IPS-NIHi7 (cell line): ENCODE measurements at regions not wholly inside any gene's neighbourhood (a gene's known extent, or its start where the extent isn't known, plus 50 kb on each side); places are given as distances from the start of the nearest gene placed in this dataset.
"Not testable (repeated sequence)": the region's sequence is repeated elsewhere in the genome, so short reads cannot be mapped to it uniquely, and the experiment has no call there.

Experiments used
- DNase-seq: peaks from one replicate; pipeline ENCODE4 v3.0.0; 2012; ENCODE audit warnings: mixed read lengths; ENCODE audit errors: extremely low spot score

GRCh38 chr11:134845474-134846327, 433.7 kb upstream of the B3GAT1 start:
- no peak for DNase-seq

- DNase-seq: no peak
Measured at GRCh38 chr11:134844838-134845237, 432.8 kb upstream of the B3GAT1 start.

- no peak for DNase-seq
Measured at GRCh38 chr11:134843735-134844134, 431.7 kb upstream of the B3GAT1 start.

GRCh38 chr11:134843020-134843419, 431.0 kb upstream of the B3GAT1 start:
- no peak for DNase-seq

DNA sequence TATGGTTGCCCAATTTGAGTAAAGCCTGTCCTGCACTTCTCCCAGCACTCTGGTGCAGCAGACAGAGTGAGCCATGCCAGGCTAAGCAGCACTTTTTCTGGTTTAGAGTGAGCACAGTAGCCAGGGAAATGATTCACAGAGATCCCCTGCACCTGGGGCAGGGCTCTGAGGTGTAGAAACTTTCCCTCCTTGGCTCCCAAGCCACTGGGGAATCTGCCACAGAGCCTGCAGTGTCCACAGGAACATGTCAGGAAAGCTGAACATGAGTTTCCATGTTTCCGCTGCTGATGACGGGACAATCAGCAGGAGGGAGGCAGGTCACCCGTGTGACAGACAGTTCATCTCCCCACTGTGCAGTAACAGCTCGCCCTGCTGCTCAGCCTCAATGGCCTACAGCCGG, 429.9 kb upstream of the B3GAT1 start:
- DNase-seq: no peak

DNA sequence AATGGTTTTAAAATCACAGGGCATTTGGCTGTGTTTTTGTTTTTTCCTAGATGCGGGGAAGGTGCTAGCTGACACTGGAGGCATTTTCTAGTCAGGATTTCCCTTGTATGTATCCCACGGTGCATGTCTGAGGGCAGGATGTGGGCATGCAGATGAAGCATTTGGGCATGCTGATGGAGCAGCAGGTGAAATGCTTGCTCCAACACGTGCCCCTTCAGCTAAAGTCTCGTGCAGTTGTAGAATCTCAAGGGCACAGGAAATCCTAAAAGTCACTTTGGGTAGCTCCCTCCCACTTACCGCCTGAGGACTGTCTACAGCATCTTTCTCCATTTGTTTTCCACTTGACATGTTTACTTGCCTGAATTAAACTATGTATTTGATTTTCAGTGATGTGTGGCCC, 429.4 kb upstream of the B3GAT1 start:
- DNase-seq: no peak

- DNase-seq: no peak
Measured at GRCh38 chr11:134840945-134841344, 428.9 kb upstream of the B3GAT1 start.

- not testable (repeated sequence) for DNase-seq
Measured at GRCh38 chr11:134840165-134840564, 428.1 kb upstream of the B3GAT1 start.

DNA sequence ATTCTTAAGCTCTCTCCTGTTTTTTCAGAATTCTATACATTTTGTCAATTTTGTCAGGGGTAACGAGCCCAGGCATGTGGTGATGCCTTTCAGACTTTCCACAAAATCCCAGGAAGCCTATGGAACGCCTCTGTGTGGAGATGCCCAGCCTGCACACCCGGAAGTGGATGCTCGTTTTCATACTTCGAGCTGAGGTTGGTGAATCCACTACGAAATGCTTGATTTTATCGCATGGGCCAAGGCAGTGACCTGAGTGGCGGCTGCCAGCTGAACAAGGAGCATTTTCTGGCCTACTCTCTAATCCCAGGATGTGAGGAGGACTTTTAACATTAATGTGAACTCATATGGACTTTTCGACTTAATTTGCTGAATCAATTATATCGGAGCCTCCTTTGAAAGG, 426.7 kb upstream of the B3GAT1 start:
- DNase-seq: no peak

- no peak for DNase-seq
Measured at GRCh38 chr11:134837887-134838232, 425.8 kb upstream of the B3GAT1 start.

DNA sequence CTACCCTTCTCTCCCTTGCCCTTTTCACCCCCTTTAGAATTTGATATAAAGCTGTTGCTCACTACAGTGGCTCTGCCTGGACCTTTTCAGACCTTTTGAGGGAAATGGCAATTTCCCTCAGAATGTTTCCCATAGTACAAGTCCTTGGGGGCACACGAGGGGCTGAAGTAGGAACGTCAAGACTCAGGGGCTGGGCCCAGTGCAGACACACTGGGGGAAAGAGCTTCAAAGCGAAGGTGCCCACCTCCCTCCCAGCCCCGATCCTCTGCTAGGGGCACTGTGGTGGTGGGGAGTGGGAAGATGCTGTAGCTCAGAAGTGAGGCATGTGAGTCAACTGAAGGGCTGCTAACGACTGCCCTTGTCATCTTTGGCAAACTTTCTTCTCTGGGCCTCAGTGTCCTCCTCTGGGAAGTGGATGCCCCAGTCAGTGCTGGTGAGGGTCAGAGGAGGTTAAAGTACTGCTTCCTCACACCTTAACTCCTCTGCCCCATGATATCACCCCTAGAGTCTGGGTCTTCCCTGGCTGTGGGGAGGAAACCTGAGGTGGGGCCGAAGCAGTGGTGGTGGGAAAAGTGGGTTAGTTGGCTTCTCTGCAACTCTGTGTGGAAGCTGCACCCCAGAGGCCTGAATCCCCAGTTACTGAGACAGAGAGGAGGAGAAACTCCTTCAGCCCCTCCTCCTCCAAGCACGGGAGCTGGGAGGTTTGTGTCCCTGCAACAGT, 425.3 kb upstream of the B3GAT1 start:
- DNase-seq: no peak

DNA sequence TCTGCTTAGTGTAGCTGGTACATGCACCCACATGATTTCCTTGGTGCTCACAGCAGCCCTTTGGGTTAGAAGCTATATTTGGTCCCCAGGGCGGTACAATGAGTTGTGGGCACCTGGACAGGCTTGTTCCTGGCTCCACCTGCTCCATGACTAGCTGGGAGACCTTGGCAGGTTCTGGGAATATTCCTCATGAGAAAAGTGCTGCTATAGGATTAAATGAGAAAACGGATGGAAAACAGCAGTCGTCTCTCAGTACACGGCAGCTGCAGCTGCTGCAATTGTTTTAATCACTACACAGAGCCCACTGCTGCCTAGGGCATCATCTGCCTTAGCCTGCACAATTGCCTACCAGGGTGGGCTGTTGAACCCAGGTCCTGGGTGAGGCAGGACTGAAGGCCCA, 424.5 kb upstream of the B3GAT1 start:
- no peak for DNase-seq

- no peak for DNase-seq
Measured at GRCh38 chr11:134835561-134835960, 423.5 kb upstream of the B3GAT1 start.

GRCh38 chr11:134830312-134830711, 418.3 kb upstream of the B3GAT1 start:
- no peak for DNase-seq

GRCh38 chr11:134823970-134824369, 411.9 kb upstream of the B3GAT1 start:
- DNase-seq: no peak

DNA sequence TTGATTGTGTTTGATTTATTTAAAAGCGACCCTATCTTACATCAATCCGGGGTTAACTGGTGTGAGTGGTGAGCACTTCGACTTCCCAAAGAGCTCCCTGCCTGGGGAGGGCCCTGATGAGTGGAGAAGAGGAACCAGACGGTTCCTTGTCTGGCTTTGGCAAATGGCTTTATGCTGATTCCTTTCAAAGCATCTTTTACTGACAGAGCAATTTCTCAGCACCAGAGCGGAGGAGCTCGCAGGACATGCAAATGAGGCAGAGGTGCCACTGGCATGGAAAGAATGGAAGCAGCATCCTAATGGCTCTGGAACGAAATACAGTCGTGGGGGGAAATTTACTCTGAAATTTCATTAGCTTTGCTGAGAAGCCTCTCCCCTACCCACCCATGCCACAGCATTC, 410.9 kb upstream of the B3GAT1 start:
- no peak for DNase-seq

DNA sequence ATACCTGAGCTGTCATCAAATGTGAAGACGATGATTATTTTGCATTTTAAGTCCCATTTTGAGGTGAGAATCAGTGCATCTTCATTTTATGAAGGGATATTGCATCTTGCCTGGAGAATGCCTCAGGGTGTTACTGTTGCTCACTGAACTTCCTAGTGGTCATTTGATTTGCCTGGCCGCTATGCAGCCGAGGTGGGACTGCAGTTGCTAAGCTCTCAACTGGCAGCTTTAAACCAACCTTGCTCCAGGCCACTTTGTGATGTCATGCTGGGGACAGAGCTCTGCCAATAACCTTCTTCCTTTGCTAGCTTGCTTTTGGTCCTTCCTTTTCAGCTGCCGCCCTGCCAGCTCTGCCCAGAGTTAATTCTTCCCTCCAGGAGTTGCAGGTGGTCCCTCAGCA, 409.4 kb upstream of the B3GAT1 start:
- DNase-seq: no peak

- DNase-seq: peak; percentile 44
Measured at GRCh38 chr11:134819041-134819440, 407.0 kb upstream of the B3GAT1 start.

- peak; percentile 55 for DNase-seq
Measured at GRCh38 chr11:134818516-134818915, 406.5 kb upstream of the B3GAT1 start.

DNA sequence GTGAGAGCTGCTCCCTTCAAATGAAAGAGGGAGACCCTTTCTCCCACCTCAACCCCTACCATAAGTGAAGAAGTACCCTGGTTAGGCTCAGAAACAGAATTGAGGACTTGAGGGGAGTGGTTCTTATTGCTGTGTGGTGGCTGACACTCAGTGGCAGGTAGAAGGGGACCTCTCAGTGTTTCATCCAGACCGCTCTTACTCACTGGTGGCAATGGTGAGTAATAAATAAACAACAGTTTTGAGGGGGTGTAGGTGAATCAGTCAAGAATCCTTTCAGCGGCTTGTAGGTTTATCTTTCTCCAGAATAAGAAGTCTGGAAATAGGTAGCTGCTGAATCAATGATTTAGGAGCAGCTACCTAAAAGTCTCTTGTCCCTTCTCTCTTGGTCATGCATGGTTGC, 403.4 kb upstream of the B3GAT1 start:
- no peak for DNase-seq

- no peak for DNase-seq
Measured at GRCh38 chr11:134807997-134808396, 396.0 kb upstream of the B3GAT1 start.

- no peak for DNase-seq
Measured at GRCh38 chr11:134802598-134802997, 390.6 kb upstream of the B3GAT1 start.

DNA sequence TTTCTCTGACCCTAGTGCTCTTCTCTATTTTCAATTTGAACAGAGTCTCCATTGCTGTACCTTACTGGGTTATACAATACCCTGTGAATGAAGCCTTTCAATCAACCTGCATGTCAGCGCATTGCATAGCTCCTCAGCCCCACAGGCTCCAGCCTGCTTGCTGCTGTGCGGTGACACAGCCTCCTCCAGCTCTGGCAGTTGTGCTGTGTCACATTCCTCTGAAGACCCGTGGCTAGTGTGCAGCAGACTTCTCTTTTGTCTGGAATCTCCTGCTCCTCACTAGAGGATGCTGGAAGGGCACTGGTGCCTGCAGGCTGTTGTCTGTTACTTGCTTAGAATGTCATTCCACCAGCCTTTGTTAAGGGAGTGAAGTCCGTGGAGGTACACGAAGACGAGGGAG, 390.1 kb upstream of the B3GAT1 start:
- DNase-seq: peak; percentile 36
